Esophagus muscularis mucosa (tissue), 3 donors: ENCODE measurements at regions not wholly inside any gene's neighbourhood (a gene's known extent, or its start where the extent isn't known, plus 50 kb on each side); places are given as distances from the start of the nearest gene placed in this dataset.

Source experiments
- CTCF ChIP-seq, 3 experiments: fragments of 200-600 bp in 2 of 3; fragments of 450-650 bp in 1 of 3; sonication (generic) in 2 of 3; IDR thresholded peaks; one replicate each; pipeline ENCODE4 v1.5.1; 2017 to 2019; ENCODE audit warnings: antibody characterized with exemption in 3 of 3, mild to moderate bottlenecking in 2 of 3, moderate library complexity in 1 of 3
- POLR2A ChIP-seq: fragments of 450-650 bp; IDR thresholded peaks from one replicate; pipeline ENCODE4 v1.6.1; 2017; ENCODE audit warnings: antibody characterized with exemption, moderate library complexity, mild to moderate bottlenecking, low read depth
- POLR2AphosphoS5 ChIP-seq, 2 donors: sonication (generic); formaldehyde crosslinking; IDR thresholded peaks; one replicate each; pipeline ENCODE4 v1.6.1; 2017; ENCODE audit warnings: antibody characterized with exemption in 2 of 2

GRCh38 chr5:74373076-74373475 is 267.5 kb downstream of the ENC1 start:
- no peak for TF ChIP-seq POLR2A
- TF ChIP-seq CTCF (IDR thresholded peaks at IDR 0.05) = no peak
- no peak for TF ChIP-seq POLR2AphosphoS5 (IDR thresholded peaks at IDR 0.05)
